ENCODE measurements at regions not wholly inside any gene's neighbourhood (a gene's known extent, or its start where the extent isn't known, plus 50 kb on each side); places are given as distances from the start of the nearest gene placed in this dataset.

- H3K27ac ChIP-seq: no peak overlapping the region
- TF ChIP-seq ZFX (IDR thresholded peaks at IDR 0.05; ENCODE audit: borderline replicate concordance) (no peak), CTCF (IDR thresholded peaks at IDR 0.05) (no peak)
Observed at GRCh38 chr15:58352026-58352929, 79.5 kb upstream of the LIPC start.

GRCh38 chr15:58355382-58355971, 76.3 kb upstream of the LIPC start:
- no peak overlapping the region for H3K27ac ChIP-seq
- TF ChIP-seq ZFX (IDR thresholded peaks at IDR 0.05; ENCODE audit: borderline replicate concordance) (no peak), CTCF (IDR thresholded peaks at IDR 0.05) (no peak)

GRCh38 chr15:58355973-58356372, 75.8 kb upstream of the LIPC start:
- TF ChIP-seq ZFX (IDR thresholded peaks at IDR 0.05; ENCODE audit: borderline replicate concordance) (no peak), CTCF (IDR thresholded peaks at IDR 0.05) (no peak)
- no peak overlapping the region for H3K27ac ChIP-seq

GRCh38 chr15:58357529-58358476, 74.0 kb upstream of the LIPC start:
- TF ChIP-seq ZFX (IDR thresholded peaks at IDR 0.05; ENCODE audit: borderline replicate concordance) (no peak), CTCF (IDR thresholded peaks at IDR 0.05) (no peak)
- H3K27ac ChIP-seq: no peak overlapping the region

- H3K27ac ChIP-seq: no peak overlapping the region
- no peak for TF ChIP-seq CTCF (IDR thresholded peaks at IDR 0.05)
- TF ChIP-seq ZFX (IDR thresholded peaks at IDR 0.05; ENCODE audit: borderline replicate concordance): no peak
Observed at GRCh38 chr15:58360421-58361090, 71.2 kb upstream of the LIPC start.

- H3K27ac ChIP-seq: no peak overlapping the region
- TF ChIP-seq CTCF (IDR thresholded peaks at IDR 0.05) (no peak), ZFX (IDR thresholded peaks at IDR 0.05; ENCODE audit: borderline replicate concordance) (no peak)
Observed at GRCh38 chr15:58361273-58361759, 70.5 kb upstream of the LIPC start.
